ENCODE measurements at regions not wholly inside any gene's neighbourhood (a gene's known extent, or its start where the extent isn't known, plus 50 kb on each side); places are given as distances from the start of the nearest gene placed in this dataset.

DNA sequence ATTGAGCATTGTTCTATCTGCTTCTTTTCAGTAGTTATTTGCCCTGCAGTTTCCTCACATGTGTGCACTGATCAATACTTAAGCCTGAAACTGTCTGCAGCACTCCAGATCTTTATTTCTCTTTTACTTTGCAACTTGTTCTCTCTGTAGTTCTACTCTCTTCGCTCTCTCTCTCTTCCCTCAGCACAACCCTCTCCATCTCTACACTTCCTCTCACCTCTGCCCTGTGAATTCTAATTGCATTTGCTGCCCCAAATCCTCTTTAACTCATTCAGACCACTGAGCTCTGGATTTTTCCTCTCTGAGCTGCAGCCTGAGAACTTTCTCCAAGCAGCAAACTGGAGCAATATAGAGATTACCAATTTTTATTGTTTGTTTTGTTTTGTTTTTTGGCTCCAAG is 1035.5 kb downstream of the FSCB start:
- TF ChIP-seq CTCF (conservative IDR thresholded peaks at IDR 0.05; ENCODE audit: low read depth, low read length) (no peak), EZH2 (IDR thresholded peaks at IDR 0.05; ENCODE audit: low read length, unreplicated experiment) (no peak)

All from PC-3 (cell line).